HL-60 (cell line): ENCODE measurements at regions not wholly inside any gene's neighbourhood (a gene's known extent, or its start where the extent isn't known, plus 50 kb on each side); places are given as distances from the start of the nearest gene placed in this dataset.

Source experiments
- GABPA ChIP-seq: IDR thresholded peaks from 2 replicates; pipeline ENCODE4 v1.6.1; 2012; ENCODE audit warnings: low read depth
- TF ChIP-seq, protein P1 (sequence below): IDR thresholded peaks from one replicate; pipeline ENCODE4 v1.5.1; 2011; ENCODE audit warnings: low read length, control low read depth, inconsistent platforms; ENCODE audit not compliant: insufficient read depth

DNA sequence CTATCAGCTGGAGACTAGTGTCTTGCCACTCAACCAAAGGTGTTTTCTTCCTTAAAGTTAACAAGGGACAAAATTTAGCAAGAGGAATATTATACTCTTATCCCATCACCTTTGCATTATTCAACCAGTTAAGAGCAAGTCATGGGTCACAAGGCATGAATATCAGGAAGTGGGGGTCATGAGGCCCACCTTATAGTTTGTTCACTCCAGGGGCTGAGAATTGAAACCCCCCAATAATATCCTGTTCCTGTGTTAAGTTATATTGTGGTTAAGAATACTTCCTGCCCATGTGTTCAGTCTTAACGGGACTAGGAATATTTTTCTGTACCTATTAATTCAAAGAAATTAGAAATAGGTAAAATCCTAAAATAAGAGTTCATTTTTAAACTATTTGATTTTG, 239.7 kb downstream of the S1PR1 start:
- TF ChIP-seq, protein P1, sequence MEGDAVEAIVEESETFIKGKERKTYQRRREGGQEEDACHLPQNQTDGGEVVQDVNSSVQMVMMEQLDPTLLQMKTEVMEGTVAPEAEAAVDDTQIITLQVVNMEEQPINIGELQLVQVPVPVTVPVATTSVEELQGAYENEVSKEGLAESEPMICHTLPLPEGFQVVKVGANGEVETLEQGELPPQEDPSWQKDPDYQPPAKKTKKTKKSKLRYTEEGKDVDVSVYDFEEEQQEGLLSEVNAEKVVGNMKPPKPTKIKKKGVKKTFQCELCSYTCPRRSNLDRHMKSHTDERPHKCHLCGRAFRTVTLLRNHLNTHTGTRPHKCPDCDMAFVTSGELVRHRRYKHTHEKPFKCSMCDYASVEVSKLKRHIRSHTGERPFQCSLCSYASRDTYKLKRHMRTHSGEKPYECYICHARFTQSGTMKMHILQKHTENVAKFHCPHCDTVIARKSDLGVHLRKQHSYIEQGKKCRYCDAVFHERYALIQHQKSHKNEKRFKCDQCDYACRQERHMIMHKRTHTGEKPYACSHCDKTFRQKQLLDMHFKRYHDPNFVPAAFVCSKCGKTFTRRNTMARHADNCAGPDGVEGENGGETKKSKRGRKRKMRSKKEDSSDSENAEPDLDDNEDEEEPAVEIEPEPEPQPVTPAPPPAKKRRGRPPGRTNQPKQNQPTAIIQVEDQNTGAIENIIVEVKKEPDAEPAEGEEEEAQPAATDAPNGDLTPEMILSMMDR, result no peak
- TF ChIP-seq GABPA, result no peak
